GM23248 (cell line): ENCODE measurements at regions not wholly inside any gene's neighbourhood (a gene's known extent, or its start where the extent isn't known, plus 50 kb on each side); places are given as distances from the start of the nearest gene placed in this dataset.

Source experiments
- DNase-seq: peaks from one replicate; pipeline ENCODE4 v3.0.0-alpha.2; 2015
- H2AFZ ChIP-seq: fragments of 200-600 bp; sonication (generic); 2 replicates; pipeline ENCODE4 v1.6.1; 2016; ENCODE audit warnings: antibody characterized with exemption
- H3F3A ChIP-seq: fragments of 200-600 bp; sonication (generic); 2 replicates; pipeline ENCODE4 v1.6.1; 2016; ENCODE audit warnings: mild to moderate bottlenecking, antibody characterized with exemption, mixed run types; ENCODE audit not compliant: insufficient read depth
- H3K27ac ChIP-seq: fragments of 200-600 bp; sonication (generic); 2 replicates; pipeline ENCODE4 v1.5.1; 2016; ENCODE audit warnings: mild to moderate bottlenecking
- H3K27me3 ChIP-seq: fragments of 200-600 bp; sonication (generic); replicated peaks from 2 replicates; pipeline ENCODE4 v1.6.1; 2016; ENCODE audit warnings: mild to moderate bottlenecking; ENCODE audit not compliant: insufficient read depth
- H3K36me3 ChIP-seq: fragments of 200-600 bp; sonication (generic); 2 replicates; pipeline ENCODE4 v1.6.1; 2016; ENCODE audit warnings: low read depth, mild to moderate bottlenecking
- H3K4me1 ChIP-seq: fragments of 200-600 bp; sonication (generic); 2 replicates; pipeline ENCODE4 v1.6.1; 2016; ENCODE audit warnings: mild to moderate bottlenecking; ENCODE audit not compliant: insufficient read depth
- H3K4me2 ChIP-seq: fragments of 200-600 bp; sonication (generic); one replicate; pipeline ENCODE4 v1.6.1; 2016; ENCODE audit warnings: mild to moderate bottlenecking; ENCODE audit not compliant: unreplicated experiment
- H3K4me3 ChIP-seq: fragments of 200-600 bp; sonication (generic); 2 replicates; pipeline ENCODE4 v1.5.1; 2016; ENCODE audit warnings: mild to moderate bottlenecking
- H3K79me2 ChIP-seq: fragments of 200-600 bp; sonication (generic); 2 replicates; pipeline ENCODE4 v1.6.1; 2016; ENCODE audit warnings: mild to moderate bottlenecking; ENCODE audit not compliant: insufficient read depth
- H3K9ac ChIP-seq: fragments of 200-600 bp; sonication (generic); 2 replicates; pipeline ENCODE4 v1.6.1; 2016; ENCODE audit warnings: mild to moderate bottlenecking
- H3K9me2 ChIP-seq: fragments of 200-600 bp; sonication (generic); 2 replicates; pipeline ENCODE4 v1.6.1; 2016; ENCODE audit warnings: mixed run types, mild to moderate bottlenecking, moderate library complexity; ENCODE audit not compliant: insufficient read depth
- H3K9me3 ChIP-seq: fragments of 200-600 bp; sonication (generic); one replicate; pipeline ENCODE4 v1.6.1; 2017; ENCODE audit warnings: low read depth
- H4K20me1 ChIP-seq: fragments of 200-600 bp; sonication (generic); 2 replicates; pipeline ENCODE4 v1.6.0; 2016; ENCODE audit not compliant: insufficient read depth
- EZH2 ChIP-seq: fragments of 200-600 bp; sonication (generic); IDR thresholded peaks from 2 replicates; pipeline ENCODE4 v1.6.1; 2018; ENCODE audit warnings: antibody characterized with exemption, mild to moderate bottlenecking; ENCODE audit not compliant: insufficient read depth, poor library complexity, severe bottlenecking
- EZH2phosphoT487 ChIP-seq: fragments of 200-600 bp; sonication (generic); IDR thresholded peaks from 2 replicates; pipeline ENCODE4 v1.6.1; 2018; ENCODE audit warnings: antibody characterized with exemption, moderate library complexity, mild to moderate bottlenecking, low read depth; ENCODE audit not compliant: insufficient read depth
- WGBS, 2 experiments: methylation state at CpG; one replicate each; pipeline ENCODE4 v1.1.6; 2015 to 2017; ENCODE audit warnings: low lambda C conversion rate in 2 of 2, low coverage in 1 of 2; ENCODE audit errors: missing lambda C conversion rate in 2 of 2; 5-methylcytosine and 5-hydroxymethylcytosine counted together
- in situ Hi-C: fragments of 300-500 bp; cut with MboI; formaldehyde crosslinking; loops from 2 replicates; pipeline ENCODE4 v1.15.0; 2020

- in situ Hi-C loops, result no loop called here
- 73% methylated on average over 4 of the region's 4 CpGs for WGBS, 2 experiments
- Histone ChIP-seq H3K27me3 (no peaks in the 10 kb centered on the region), H3K79me2 (no peaks in the 10 kb centered on the region), H3K4me3 (no peak overlapping the region), H3K27ac (no peak overlapping the region), H2AFZ (no peak overlapping the region), H4K20me1 (no peaks in the 10 kb centered on the region), H3F3A (peaks cover 29% of the 10 kb centered on the region), H3K36me3 (no peaks in the 10 kb centered on the region), H3K4me1 (peaks cover 30% of the 10 kb centered on the region), H3K9ac (no peak overlapping the region), H3K9me3 (no peaks in the 10 kb centered on the region), H3K9me2 (no peaks in the 10 kb centered on the region), H3K4me2 (no peak overlapping the region)
- no peak for DNase-seq
- TF ChIP-seq EZH2phosphoT487 (no peak), EZH2 (no peak)
Observed at GRCh38 chr12:102564026-102564425, 83.7 kb upstream of the IGF1 start.

- H3K36me3 ChIP-seq, result no peaks in the 10 kb centered on the region
- no peak for TF ChIP-seq EZH2phosphoT487
- TF ChIP-seq EZH2, result no peak
- H3K4me1 ChIP-seq, result peaks cover 21% of the 10 kb centered on the region
- H3K27me3 ChIP-seq, result no peaks in the 10 kb centered on the region
- no peaks in the 10 kb centered on the region for H4K20me1 ChIP-seq
- in situ Hi-C loops, result no loop called here
- peaks cover 24% of the 10 kb centered on the region for H3F3A ChIP-seq
- no peak overlapping the region for H3K4me3 ChIP-seq
- no peaks in the 10 kb centered on the region for H3K9me3 ChIP-seq
- H3K27ac ChIP-seq, result no peak overlapping the region
- H3K9ac ChIP-seq, result no peak overlapping the region
- H2AFZ ChIP-seq, result no peak overlapping the region
- no peaks in the 10 kb centered on the region for H3K79me2 ChIP-seq
- no peaks in the 10 kb centered on the region for H3K9me2 ChIP-seq
- no peak overlapping the region for H3K4me2 ChIP-seq
- DNase-seq, result no peak
- 53 to 63% methylated on average over 2 of the region's 2 CpGs for WGBS, 2 experiments
Observed at GRCh38 chr12:102562836-102563425, 82.6 kb upstream of the IGF1 start.

GRCh38 chr12:102551186-102551585 lies 70.8 kb upstream of the IGF1 start:
- Histone ChIP-seq H2AFZ (no peak overlapping the region), H3K4me2 (no peak overlapping the region), H3K9me2 (no peaks in the 10 kb centered on the region), H3K9me3 (no peaks in the 10 kb centered on the region), H3K9ac (no peak overlapping the region), H3F3A (no peaks in the 10 kb centered on the region), H4K20me1 (no peaks in the 10 kb centered on the region), H3K4me3 (no peak overlapping the region), H3K27me3 (no peaks in the 10 kb centered on the region), H3K27ac (no peak overlapping the region), H3K36me3 (no peaks in the 10 kb centered on the region), H3K79me2 (no peaks in the 10 kb centered on the region), H3K4me1 (no peaks in the 10 kb centered on the region)
- 60 to 69% methylated on average over 2 of the region's 2 CpGs for WGBS, 2 experiments
- DNase-seq, result no peak
- TF ChIP-seq EZH2 (no peak), EZH2phosphoT487 (no peak)
- in situ Hi-C loops, result no loop called here

- no peaks in the 10 kb centered on the region for H3K4me1 ChIP-seq
- no peaks in the 10 kb centered on the region for H3K79me2 ChIP-seq
- TF ChIP-seq EZH2 (no peak), EZH2phosphoT487 (no peak)
- WGBS, 2 experiments, result 44 to 48% methylated on average over 5 of the region's 5 CpGs
- no peaks in the 10 kb centered on the region for H3K27me3 ChIP-seq
- no peak for DNase-seq
- H3K4me3 ChIP-seq, result no peak overlapping the region
- no peak overlapping the region for H3K4me2 ChIP-seq
- no peaks in the 10 kb centered on the region for H4K20me1 ChIP-seq
- H3K9ac ChIP-seq, result no peak overlapping the region
- H3K9me3 ChIP-seq, result no peaks in the 10 kb centered on the region
- H3K9me2 ChIP-seq, result no peaks in the 10 kb centered on the region
- H3K27ac ChIP-seq, result no peak overlapping the region
- H3K36me3 ChIP-seq, result no peaks in the 10 kb centered on the region
- H2AFZ ChIP-seq, result no peak overlapping the region
- no peaks in the 10 kb centered on the region for H3F3A ChIP-seq
- in situ Hi-C loops, result no loop called here
Observed at GRCh38 chr12:102549691-102550090, 69.3 kb upstream of the IGF1 start.

GRCh38 chr12:102548543-102548942 lies 68.2 kb upstream of the IGF1 start:
- Histone ChIP-seq H3F3A (peaks cover 7% of the 10 kb centered on the region; the same call in 1 of the 2 replicates), H3K4me1 (peaks cover 10% of the 10 kb centered on the region), H3K27me3 (no peaks in the 10 kb centered on the region), H2AFZ (no peak overlapping the region), H3K36me3 (no peaks in the 10 kb centered on the region), H3K9me2 (no peaks in the 10 kb centered on the region), H3K79me2 (no peaks in the 10 kb centered on the region), H3K9me3 (no peaks in the 10 kb centered on the region), H3K27ac (no peak overlapping the region), H3K4me3 (no peak overlapping the region), H4K20me1 (no peaks in the 10 kb centered on the region), H3K4me2 (no peak overlapping the region), H3K9ac (no peak overlapping the region)
- in situ Hi-C loops, result no loop called here
- DNase-seq, result no peak
- 32 to 38% methylated on average over 3 of the region's 3 CpGs for WGBS, 2 experiments
- TF ChIP-seq EZH2 (no peak), EZH2phosphoT487 (no peak)
